ENCODE measurements at regions not wholly inside any gene's neighbourhood (a gene's known extent, or its start where the extent isn't known, plus 50 kb on each side); places are given as distances from the start of the nearest gene placed in this dataset.
A peak's percentile ranks its signal among the peaks of the same experiment; 100 is the strongest.

DNA sequence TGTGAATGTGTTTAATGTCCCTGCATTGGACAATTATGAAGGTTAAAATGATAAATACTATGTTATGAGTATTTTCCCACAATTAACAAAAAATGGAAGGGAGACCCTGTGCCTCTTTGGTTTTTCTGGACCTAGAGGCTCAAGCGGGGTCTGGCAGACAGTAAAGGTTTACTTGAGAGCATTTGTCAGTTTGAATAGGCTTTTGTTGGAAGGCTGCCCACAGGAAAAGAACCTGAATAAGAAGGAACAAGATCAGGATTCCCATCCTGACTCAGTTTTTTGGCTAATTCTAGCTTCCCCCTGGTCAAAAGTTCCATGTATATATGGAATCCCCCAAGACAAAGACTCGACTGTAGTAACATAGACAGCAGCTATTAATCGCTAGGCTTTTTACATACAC, 150.9 kb upstream of the JUN start:
- no peak overlapping the region for H3K27ac ChIP-seq
- H3K4me3 ChIP-seq, result no peak overlapping the region
- peaks cover 10% of the 10 kb centered on the region for H3K4me1 ChIP-seq
- DNase-seq (ENCODE audit: extremely low spot score in 2 of 2), result peak in 1 of 2 donors; percentile 16
- H3K9me3 ChIP-seq, result no peaks in the 10 kb centered on the region
- intact Hi-C loops (cut with DNase I), result no loop called here
- H3K36me3 ChIP-seq, result no peaks in the 10 kb centered on the region
- H3K27me3 ChIP-seq, result no peaks in the 10 kb centered on the region
- TF ChIP-seq POLR2A (IDR thresholded peaks at IDR 0.05) (no peak), POLR2AphosphoS5 (IDR thresholded peaks at IDR 0.05; ENCODE audit: insufficient read depth in 1 of 2, low read depth in 1 of 2) (no peak)
- TF ChIP-seq, protein P1, sequence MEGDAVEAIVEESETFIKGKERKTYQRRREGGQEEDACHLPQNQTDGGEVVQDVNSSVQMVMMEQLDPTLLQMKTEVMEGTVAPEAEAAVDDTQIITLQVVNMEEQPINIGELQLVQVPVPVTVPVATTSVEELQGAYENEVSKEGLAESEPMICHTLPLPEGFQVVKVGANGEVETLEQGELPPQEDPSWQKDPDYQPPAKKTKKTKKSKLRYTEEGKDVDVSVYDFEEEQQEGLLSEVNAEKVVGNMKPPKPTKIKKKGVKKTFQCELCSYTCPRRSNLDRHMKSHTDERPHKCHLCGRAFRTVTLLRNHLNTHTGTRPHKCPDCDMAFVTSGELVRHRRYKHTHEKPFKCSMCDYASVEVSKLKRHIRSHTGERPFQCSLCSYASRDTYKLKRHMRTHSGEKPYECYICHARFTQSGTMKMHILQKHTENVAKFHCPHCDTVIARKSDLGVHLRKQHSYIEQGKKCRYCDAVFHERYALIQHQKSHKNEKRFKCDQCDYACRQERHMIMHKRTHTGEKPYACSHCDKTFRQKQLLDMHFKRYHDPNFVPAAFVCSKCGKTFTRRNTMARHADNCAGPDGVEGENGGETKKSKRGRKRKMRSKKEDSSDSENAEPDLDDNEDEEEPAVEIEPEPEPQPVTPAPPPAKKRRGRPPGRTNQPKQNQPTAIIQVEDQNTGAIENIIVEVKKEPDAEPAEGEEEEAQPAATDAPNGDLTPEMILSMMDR (IDR thresholded peaks at IDR 0.05), result no peak

DNA sequence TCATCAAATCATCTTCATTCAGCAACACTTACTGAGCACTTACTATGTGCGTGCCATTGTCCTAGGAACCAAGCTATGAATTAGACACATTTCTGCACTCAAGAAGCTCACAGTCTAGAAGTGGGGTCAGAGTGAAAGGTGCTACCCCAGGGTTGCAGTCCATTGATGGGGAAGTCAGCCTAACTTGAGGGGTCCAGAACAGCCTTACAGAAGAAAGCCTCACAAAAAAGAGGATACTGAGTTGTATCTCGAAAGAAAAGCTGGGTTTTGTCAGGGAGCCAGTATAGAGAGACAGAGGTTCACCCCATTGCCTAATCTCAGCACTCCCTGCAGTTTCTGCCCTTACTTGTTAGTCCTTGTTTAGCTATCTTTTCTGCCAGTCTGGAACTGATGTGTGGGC, 153.1 kb upstream of the JUN start:
- Histone ChIP-seq H3K27ac (no peak overlapping the region), H3K4me3 (no peak overlapping the region), H3K4me1 (peaks cover 20% of the 10 kb centered on the region), H3K9me3 (no peaks in the 10 kb centered on the region), H3K36me3 (no peaks in the 10 kb centered on the region), H3K27me3 (no peaks in the 10 kb centered on the region)
- intact Hi-C loops (cut with DNase I), result no loop called here
- peak in 1 of 2 donors; percentile 47 for DNase-seq (ENCODE audit: extremely low spot score in 2 of 2)
- no peak for TF ChIP-seq POLR2A (IDR thresholded peaks at IDR 0.05)
- TF ChIP-seq POLR2AphosphoS5 (IDR thresholded peaks at IDR 0.05; ENCODE audit: insufficient read depth in 1 of 2, low read depth in 1 of 2), result no peak
- TF ChIP-seq, protein P1 (IDR thresholded peaks at IDR 0.05), result no peak

DNA sequence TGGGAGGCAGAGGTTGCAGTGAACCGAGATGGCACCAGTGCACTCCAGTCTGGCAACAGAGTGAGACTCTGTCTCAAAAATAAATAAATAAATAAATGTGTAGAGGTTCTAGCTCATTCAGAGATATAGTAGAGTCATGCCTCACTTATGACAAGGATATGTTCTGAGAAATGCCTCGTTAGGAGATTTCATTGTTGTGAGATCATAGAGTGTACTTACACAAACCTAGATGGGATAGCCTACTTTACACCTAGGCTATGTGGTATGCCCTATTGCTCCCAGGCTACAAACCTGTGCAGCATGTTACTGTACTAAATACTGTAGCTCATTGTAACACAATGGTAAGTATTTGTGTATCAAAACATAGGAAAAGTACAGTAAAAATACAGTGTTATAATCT, 155.3 kb upstream of the JUN start:
- H3K27me3 ChIP-seq, result no peaks in the 10 kb centered on the region
- H3K4me1 ChIP-seq, result peaks cover 32% of the 10 kb centered on the region
- H3K4me3 ChIP-seq, result no peak overlapping the region
- no peaks in the 10 kb centered on the region for H3K9me3 ChIP-seq
- no peak overlapping the region for H3K27ac ChIP-seq
- H3K36me3 ChIP-seq, result no peaks in the 10 kb centered on the region
- TF ChIP-seq POLR2AphosphoS5 (IDR thresholded peaks at IDR 0.05; ENCODE audit: insufficient read depth in 1 of 2, low read depth in 1 of 2), result no peak
- no peak for TF ChIP-seq POLR2A (IDR thresholded peaks at IDR 0.05)
- TF ChIP-seq, protein P1 (IDR thresholded peaks at IDR 0.05), result no peak
- DNase-seq (ENCODE audit: extremely low spot score in 2 of 2), result no peak
- intact Hi-C loops (cut with DNase I), result no loop called here

DNA sequence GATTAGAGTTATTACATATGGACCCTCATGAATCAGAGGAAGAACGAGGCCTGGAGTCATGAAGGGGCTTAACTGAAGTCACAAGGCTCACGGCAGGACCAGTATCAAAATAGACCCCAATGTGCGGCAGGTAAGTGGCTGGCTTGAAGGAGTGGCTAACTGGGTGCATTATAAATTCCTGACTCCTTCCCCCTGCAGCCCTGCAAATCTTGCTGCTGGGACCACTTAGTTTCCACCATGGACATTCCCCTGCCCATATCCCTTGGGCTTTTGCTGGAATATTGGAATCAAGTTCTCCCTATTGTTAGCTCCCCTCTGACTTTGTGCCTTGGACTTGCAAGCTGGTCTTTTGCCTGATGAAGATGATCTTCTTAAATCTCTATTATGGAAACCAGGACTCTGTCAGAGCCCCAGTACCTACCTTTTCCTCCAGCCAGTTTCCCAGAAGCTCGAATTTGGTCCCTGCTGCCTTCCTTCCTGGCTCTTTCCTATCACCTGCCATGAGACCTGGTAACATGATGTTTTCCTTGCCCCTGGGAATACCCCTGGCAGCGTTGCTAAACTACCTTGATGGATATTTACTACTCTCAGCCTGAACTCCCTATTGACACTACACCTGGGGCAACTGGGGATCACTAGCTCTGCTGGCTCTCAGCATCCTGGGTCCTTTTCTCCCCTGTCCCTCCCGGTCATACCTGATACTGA, 156.0 kb upstream of the JUN start:
- TF ChIP-seq POLR2AphosphoS5 (IDR thresholded peaks at IDR 0.05; ENCODE audit: insufficient read depth in 1 of 2, low read depth in 1 of 2) (no peak), POLR2A (IDR thresholded peaks at IDR 0.05) (no peak)
- TF ChIP-seq, protein P1 (IDR thresholded peaks at IDR 0.05), result no peak
- no peaks in the 10 kb centered on the region for H3K9me3 ChIP-seq
- no peaks in the 10 kb centered on the region for H3K27me3 ChIP-seq
- intact Hi-C loops (cut with DNase I), result no loop called here
- peaks cover 32% of the 10 kb centered on the region for H3K4me1 ChIP-seq
- DNase-seq (ENCODE audit: extremely low spot score in 2 of 2), result peak; percentile 65 to 74
- H3K36me3 ChIP-seq, result no peaks in the 10 kb centered on the region
- no peak overlapping the region for H3K27ac ChIP-seq
- no peak overlapping the region for H3K4me3 ChIP-seq

DNA sequence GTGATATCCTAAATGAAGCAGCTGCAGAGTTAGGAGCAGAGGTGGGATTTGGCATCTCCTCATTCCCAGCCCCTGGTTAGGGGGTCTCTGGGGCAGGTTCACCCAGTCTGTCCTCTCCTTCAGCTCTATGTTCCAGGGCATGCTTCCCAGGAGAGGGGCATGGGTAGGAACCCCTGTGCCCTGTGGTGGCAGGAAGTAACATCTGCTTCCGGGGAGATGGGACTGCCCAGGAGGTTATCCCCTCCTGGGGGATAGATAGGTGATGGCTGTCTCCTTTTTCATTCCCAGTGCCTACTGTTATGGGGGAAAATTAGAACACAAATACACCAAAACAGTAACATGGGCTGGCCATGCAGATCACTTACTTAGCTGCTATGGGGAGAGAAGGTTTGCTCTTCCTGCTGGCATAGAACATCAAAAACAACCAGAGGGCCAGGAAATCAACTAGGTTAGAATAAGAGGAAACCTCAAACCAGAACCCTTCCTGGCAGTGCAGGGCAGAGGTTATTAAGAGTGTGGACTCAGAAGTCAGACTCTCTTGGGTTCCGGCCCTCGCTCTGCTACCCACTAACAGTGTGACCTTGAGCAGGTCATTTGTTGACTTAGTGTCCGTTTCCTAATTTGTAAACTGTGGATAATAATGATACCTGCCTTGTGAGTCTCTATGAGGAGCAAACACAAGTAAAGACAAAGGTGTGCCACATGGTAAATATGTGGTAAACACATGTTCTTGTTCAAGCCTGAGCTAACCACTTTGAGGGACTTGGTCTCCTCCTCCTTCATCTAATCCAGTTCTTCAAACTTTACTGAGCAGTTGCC, 157.8 kb upstream of the JUN start:
- TF ChIP-seq, protein P1 (IDR thresholded peaks at IDR 0.05), result no peak
- TF ChIP-seq POLR2AphosphoS5 (IDR thresholded peaks at IDR 0.05; ENCODE audit: insufficient read depth in 1 of 2, low read depth in 1 of 2) (no peak), POLR2A (IDR thresholded peaks at IDR 0.05) (no peak)
- intact Hi-C loops (cut with DNase I), result no loop called here
- peaks cover 32% of the 10 kb centered on the region for H3K4me1 ChIP-seq
- H3K4me3 ChIP-seq, result no peak overlapping the region
- H3K36me3 ChIP-seq, result no peaks in the 10 kb centered on the region
- no peaks in the 10 kb centered on the region for H3K9me3 ChIP-seq
- H3K27me3 ChIP-seq, result no peaks in the 10 kb centered on the region
- DNase-seq (ENCODE audit: extremely low spot score in 2 of 2), result peak in 1 of 2 donors; percentile 70
- peak overlapping the region; percentile 19 for H3K27ac ChIP-seq
